ENCODE measurements at regions not wholly inside any gene's neighbourhood (a gene's known extent, or its start where the extent isn't known, plus 50 kb on each side); places are given as distances from the start of the nearest gene placed in this dataset.
"Not testable (repeated sequence)": the region's sequence is repeated elsewhere in the genome, so short reads cannot be mapped to it uniquely, and the experiment has no call there.

DNA sequence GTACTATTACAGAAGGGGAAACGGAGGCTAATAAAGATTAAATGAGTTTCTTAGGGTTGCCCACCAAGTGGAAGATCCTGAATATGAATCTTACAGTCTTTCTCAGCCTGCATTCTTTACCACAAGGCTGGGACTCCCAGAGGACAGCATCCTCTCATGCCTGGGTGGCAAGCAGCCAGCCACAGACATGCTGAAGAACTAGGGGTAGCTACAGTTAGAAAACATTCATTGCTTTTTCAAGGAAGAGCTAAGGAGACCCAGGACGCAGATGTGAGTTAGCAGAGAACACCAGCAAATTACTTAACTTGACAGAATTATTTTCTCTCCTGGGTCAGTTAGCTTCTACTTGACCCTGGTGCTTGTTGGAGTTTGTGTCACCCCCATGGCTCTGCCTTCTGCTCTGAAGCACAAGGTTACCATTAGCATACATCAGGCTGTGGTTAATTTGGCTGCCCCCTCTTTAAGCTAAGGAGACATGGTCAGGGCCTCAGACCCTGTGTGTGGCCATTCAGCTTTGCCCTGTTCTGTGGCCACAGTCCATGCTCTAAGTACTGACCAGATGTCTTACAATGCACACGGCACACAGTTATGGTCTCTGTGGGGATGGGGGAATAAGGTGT lies 132.3 kb upstream of the TNP1 start:
- no peak for DNase-seq (ENCODE audit: low read depth)

DNA sequence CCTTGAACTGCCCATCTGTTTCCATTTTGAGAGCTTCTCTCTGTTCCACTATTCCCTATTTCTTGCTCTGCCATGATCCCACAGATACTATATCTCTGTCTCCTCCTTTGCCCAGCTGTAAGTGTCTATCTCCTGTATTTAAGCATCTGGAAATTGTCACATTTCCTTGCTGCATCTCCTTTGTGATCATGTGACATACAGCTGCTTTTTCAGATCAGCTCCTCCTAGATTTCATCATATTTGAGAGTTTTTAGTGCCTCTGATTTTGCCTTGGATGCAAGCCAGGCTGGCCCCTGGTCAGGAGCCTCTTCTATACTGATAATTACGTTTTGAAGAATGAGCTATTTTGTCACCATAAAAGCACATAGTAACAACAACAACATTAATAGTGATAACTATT lies 131.7 kb upstream of the TNP1 start:
- DNase-seq (ENCODE audit: low read depth) = no peak

GRCh38 chr2:216989340-216990129 lies 129.7 kb upstream of the TNP1 start:
- no peak for DNase-seq (ENCODE audit: low read depth)

DNA sequence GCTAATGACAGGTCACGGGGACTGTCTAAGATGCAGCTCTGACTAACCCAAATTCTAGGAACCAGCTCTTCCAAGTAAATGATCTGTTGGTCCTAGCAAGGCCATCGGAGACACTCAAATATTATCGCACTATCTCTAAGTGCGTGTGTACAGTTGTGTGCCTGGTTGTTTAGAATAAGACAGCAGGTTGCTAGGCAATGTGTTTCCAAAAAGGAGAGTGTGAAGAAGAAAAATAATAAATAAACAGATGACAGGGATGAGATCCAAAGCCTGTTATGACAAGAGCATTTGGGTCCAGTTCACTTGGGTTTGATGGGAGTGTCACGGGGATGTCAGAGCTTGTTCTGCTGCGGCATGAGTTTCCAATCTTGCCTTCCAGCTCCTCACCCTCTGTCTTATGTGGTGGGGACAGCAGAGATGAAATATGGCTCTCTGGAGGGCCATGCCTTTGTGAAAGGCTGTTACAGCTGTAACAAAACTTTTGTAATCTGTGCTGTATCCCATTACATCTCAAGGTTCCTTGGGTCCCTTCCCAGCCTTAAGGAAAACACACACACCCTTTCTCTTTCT lies 127.5 kb upstream of the TNP1 start:
- no peak for DNase-seq (ENCODE audit: low read depth)

- DNase-seq (ENCODE audit: low read depth) = no peak
Measured at GRCh38 chr2:216985658-216986141, 125.8 kb upstream of the TNP1 start.

GRCh38 chr2:216984937-216985336 lies 125.1 kb upstream of the TNP1 start:
- DNase-seq (ENCODE audit: low read depth) = no peak

DNA sequence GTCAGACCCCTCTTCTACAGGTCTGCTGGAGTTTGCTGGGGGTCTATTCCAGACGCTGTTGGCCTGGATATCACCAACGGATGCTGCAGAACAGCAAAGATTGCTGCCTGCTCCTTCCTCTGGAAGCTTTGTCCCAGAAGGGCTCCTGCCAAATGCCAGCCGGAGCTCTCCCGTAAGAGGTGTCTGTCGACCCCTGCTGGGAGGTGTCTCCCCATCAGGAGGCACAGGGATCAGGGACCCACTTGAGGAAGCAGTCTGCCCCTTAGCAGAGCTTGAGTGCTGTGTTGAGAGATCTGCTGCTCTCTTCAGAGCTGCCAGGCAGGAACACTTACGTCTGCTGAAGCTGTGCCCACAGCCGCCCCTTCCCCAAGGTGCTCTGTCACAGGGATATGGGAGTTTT lies 122.1 kb upstream of the TNP1 start:
- DNase-seq (ENCODE audit: low read depth) = not testable (repeated sequence)

DNA sequence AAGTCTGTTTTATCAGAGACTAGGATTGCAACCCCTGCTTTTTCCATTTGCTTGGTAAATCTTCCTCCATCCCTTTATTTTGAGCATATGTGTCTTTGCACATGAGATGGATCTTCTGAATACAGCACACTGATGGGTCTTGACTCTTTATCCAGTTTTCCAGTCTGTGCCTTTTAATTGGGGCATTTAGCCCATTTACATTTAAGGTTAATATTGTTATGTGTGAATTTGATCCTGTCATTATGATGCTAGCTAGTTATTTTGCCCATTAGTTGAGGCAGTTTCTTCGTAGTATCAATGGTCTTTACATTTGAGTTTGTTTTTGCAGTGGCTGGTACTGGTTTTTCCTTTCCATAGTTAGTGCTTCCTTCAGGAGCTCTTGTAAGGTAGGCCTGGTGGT lies 120.6 kb upstream of the TNP1 start:
- not testable (repeated sequence) for DNase-seq (ENCODE audit: low read depth)

- DNase-seq (ENCODE audit: low read depth) = no peak
Measured at GRCh38 chr2:216974321-216975302, 114.7 kb upstream of the TNP1 start.

- DNase-seq (ENCODE audit: low read depth) = no peak
Measured at GRCh38 chr2:216971593-216971992, 111.7 kb upstream of the TNP1 start.

GRCh38 chr2:216970359-216970915 lies 110.6 kb upstream of the TNP1 start:
- DNase-seq (ENCODE audit: low read depth) = no peak

- DNase-seq (ENCODE audit: low read depth) = no peak
Measured at GRCh38 chr2:216967889-216968288, 108.0 kb upstream of the TNP1 start.

GRCh38 chr2:216960671-216961268 lies 100.9 kb upstream of the TNP1 start:
- no peak for DNase-seq (ENCODE audit: low read depth)

DNA sequence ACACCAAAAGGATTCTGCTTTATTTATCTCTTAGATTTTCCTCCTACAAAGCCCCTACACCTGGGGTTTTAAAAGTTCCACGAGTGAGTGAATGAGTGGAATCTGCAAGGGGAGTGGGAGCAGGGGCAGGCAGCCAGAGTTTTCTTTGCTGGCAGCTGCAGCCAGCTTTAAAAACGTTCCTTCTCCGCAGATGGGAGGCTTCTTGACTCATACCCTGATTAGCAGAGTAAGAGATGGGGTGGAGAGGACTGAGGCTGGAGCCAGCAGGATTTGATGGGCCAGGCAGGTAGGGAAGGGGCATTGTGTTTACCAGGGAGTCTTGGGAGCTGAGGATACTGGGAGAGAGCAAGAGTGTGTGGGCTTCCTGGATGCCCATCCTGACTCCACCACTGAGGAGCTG lies 99.6 kb upstream of the TNP1 start:
- no peak for DNase-seq (ENCODE audit: low read depth)

DNA sequence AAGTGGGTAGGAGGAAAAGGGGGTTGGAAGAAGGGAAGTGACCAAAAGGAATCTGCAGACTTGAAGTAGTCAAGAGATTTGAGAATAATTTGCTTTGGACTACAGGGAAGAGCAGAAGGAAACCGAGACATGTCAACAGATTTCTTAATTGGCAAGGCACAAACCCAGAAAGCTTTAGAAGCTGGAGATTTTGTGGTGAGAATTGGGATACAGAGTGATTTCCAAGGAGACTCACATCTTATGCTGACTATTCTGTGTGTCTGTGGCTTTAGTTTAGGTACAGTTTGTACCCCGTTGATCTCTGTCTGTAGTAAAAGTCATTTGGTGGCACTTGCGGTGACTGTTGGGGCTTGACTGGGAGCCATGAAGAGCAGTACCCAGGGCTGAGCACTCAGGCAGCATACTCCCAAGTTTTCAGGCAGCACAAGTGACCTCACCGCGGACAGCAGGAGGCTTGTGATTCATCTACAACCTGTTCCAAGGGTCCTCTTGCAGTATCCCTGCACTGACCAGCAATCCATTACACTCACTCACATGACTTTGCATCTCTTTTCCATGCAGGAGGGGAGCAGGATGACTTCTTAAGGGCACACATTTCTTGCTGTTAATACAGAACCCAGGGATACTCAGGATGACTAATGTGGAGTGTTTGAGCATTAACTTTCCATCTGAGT lies 97.1 kb upstream of the TNP1 start:
- DNase-seq (ENCODE audit: low read depth) = no peak

DNA sequence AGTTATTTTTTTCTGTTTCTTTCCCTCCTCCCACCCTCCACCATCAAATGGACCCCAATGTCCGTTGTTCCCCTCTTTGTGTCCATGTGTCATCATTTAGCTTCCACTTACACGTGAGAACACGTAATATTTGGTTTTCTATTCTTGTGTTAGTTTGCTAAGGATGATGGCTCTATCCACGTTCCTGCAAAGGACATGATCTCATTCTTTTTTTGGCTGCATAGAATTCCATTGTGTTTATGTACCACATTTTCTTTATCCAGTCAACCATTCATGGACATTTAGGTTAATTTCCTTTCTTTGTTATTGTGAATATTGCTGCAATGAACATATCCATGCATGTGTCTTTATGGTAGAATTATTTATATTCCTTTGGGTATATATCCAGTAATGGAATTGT lies 91.3 kb upstream of the TNP1 start:
- no peak for DNase-seq (ENCODE audit: low read depth)

- no peak for DNase-seq (ENCODE audit: low read depth)
Measured at GRCh38 chr2:216950547-216950946, 90.7 kb upstream of the TNP1 start.

- DNase-seq (ENCODE audit: low read depth) = no peak
Measured at GRCh38 chr2:216949700-216950413, 90.0 kb upstream of the TNP1 start.

DNA sequence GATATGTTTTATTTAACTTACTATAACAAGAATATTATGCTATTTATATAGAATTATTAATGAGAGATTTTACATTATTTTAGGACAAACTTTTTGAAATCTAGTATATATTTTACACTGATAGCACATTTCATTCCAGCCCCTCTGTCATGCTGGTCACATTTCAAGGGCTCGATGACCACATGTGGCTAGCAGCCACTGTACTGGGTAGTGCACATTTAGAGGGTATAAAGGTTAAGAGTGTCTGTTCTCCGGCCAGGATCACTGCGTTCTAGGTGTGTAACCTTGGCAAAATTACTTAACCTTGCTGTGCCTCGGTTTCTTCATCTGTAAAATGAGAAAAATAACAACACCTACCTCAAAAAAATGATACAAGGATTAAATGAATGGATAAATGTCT lies 87.2 kb upstream of the TNP1 start:
- DNase-seq (ENCODE audit: low read depth) = no peak

GRCh38 chr2:216944733-216945132 lies 84.9 kb upstream of the TNP1 start:
- no peak for DNase-seq (ENCODE audit: low read depth)

All from stimulated activated CD8-positive, alpha-beta memory T cell treated with anti-CD3 and anti-CD28 coated beads, Interleukin-4, amount 100 ng/mL, for 24 hours (primary cell).